SK-N-DZ (cell line): ENCODE measurements at regions not wholly inside any gene's neighbourhood (a gene's known extent, or its start where the extent isn't known, plus 50 kb on each side); places are given as distances from the start of the nearest gene placed in this dataset.

Experiments
- DNase-seq: peaks from one replicate; pipeline ENCODE4 v3.0.0-alpha.2; 2015; ENCODE audit warnings: low spot score

DNA sequence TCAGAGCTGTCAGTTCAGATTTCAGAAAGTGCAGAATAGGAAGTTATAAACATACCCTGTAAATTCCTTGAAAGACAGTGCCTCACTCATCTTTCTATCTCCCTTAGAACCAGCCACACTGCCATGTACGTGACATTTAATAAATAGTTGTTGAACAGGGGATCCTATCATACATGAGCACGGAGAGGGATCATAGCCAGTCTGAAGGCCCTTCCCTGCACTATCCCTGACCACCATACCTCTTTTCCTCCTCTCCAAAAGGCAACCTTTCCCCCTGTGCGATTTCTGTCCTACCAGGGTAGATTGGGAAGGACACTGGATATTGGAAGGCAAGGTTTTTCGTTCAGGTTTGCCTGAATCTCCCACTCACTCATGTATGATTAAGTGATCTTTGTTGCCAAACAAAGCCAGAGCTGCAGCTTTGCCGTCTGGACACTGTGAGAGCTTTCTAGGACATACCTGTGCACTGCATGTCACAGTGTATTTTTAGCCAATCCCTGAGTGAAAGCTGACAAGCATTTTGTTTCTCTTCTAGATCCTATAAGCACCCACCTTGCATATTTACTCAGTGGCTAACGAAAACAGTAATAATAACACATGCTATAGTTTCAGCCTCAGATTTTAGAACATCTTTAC, 986.5 kb upstream of the WWC1 start:
- no peak for DNase-seq

DNA sequence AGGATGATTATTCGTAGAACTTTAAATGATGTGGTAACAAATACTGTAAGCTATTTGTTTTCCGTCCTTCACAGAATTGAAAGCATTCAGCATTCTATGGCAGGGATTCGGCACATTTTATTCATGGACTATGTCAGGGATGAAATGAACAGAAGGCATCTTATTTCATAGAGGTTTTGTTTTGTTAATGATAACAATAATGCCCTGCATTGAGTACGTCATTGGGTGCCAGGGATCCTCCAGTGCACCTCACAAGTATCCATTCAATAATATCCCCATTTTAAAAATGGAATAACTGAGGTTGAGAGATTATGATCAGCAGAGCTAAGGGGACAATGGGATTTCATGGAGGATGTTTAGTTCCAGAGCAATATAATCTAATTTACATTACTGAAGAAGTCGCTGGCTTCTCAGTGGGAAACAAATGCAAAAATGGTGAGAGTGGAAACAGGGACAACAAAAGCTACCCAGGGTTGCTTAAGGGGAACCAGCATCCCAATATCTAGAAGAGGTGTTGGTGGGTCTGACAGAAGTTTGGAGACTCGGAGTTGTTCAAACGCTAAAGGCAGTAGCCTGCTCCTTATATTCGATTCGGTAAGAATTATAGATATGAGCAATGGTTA, 985.7 kb upstream of the WWC1 start:
- peak; percentile 34 for DNase-seq

GRCh38 chr5:167307042-167307441, 984.4 kb upstream of the WWC1 start:
- DNase-seq = peak; percentile 20

DNA sequence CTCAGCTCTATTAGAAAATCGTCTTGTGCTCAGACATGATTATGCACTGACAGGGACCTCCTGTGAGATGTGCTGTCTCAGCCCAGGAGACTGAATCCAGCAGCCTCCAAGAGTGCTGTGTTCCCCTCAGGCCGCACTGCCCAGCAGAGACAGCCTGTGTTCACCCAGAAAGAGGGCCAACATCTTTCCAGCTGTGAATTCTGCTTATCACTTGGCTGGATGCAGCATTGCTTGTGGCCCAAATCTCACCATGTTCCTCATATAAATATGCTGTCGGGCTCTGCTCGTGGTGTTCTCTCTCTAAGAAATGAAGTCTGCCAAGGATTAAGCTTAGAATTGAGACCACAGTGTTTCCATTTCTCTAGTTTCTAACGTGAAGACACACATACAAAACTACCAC, 983.0 kb upstream of the WWC1 start:
- DNase-seq = no peak

- no peak for DNase-seq
These were observed 981.4 kb upstream of the WWC1 start for GRCh38 chr5:167309941-167310517.

DNA sequence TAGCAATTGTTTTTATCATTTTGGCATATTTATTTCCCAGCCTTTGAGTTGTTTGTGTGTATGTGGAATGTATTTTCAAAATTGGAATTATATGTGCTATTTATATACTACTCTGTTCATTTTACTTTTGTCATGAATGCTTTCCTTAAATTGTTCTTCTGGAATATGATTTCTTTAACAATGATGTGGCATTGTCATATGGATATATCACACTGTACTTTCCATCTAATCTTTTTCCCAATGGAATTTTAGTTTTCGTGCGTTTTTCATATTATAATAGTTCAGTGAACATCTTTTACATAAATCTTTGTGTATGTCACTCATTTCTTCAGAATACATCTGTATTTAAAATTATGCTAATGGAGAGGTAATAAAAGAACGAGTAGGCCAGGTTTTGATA, 980.1 kb upstream of the WWC1 start:
- no peak for DNase-seq

DNA sequence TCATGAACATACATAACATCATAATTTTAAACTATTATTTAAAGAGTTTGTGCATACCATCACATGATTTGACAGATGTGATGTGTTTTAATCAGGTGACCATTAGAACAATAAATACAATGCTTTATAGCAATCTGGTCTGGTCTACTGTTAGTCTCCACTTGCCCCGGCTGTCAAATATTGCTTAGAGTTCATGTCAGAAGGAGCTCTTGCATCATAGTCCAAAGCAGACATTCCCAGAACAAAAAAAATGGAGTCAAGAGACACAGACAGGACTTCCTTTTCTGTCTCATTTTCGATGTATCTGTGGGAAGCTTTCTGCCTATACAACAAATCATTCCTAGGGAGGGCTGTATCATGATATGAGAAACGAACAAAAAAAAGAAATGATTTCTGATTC, 979.2 kb upstream of the WWC1 start:
- DNase-seq = no peak

- no peak for DNase-seq
These were observed 975.7 kb upstream of the WWC1 start for GRCh38 chr5:167315762-167316161.

DNA sequence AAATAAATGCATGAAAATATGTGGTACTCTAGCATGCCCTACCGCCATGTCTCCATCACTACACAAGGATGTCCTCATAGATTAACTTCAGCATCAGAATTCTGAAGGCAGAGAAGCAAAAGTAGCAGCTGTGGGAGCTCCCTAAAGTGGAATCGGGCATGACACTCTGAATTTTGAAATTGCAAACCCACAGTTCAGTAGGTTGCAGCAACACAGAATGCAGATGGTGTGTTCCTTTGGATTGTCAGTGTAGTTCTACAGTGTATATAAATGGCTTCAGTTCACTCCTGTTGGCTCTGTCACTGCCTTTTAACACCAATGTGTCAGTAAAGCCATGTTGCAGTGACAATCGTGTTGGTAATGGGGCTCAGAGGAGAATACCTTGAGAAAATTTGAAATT, 973.6 kb upstream of the WWC1 start:
- DNase-seq = no peak

GRCh38 chr5:167319243-167319642, 972.2 kb upstream of the WWC1 start:
- no peak for DNase-seq

DNA sequence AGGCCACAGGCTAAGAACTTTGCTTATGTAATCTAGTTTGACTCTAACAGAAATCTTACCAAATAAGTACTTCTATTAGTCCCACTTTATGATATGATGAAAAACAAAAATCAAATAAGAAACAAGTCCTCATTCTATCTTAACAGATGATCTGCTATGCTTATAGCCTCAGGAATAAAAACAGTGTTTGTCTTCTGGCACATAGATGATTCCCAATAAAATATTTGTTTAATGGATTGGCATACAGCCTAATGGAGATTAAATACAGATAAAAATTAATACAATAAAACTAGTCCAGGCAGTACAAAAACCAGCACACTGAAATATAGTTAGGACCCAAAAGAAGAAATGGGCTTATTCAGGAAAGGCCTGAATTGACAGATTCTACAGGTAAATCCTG, 971.4 kb upstream of the WWC1 start:
- no peak for DNase-seq

DNA sequence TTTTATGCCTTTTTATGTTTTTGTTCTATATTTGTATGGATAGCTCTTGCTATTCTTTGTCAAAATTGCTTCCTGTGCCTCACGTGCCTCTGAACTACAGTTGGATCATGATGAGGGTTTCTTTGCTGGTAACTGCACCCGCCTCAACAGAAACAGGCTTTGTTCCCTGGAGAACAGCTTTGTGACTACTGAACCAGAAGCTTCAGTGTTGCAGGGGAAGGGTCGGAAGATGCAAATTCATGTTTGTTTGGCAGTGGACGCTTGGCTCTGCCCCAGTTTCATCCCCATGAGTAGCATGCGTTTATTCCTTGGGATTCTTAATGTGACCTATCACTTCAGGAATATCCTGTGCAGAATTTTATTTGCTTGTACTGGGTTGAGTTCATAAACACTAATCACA, 959.1 kb upstream of the WWC1 start:
- DNase-seq = no peak

- no peak for DNase-seq
These were observed 955.3 kb upstream of the WWC1 start for GRCh38 chr5:167336161-167336560.

GRCh38 chr5:167339205-167339604, 952.2 kb upstream of the WWC1 start:
- DNase-seq = no peak

DNA sequence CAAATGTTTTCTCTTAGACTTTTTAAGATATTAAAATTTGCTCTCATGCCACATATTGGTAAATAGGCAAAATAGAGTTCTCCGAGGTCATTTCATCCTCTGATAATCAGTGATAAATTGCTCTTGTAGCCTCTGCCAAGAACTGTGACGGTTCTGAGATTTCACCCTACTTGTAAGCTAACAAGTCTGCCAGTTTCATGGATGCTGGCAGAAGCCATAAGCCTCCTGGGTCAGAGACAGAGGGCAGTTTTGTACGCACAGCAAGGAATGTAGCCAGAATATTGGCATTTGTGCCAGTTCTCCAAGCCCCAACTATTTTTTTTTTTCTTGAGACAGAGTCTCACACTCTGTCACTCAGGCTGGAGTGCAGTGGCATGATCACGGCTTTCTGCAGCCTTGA, 945.0 kb upstream of the WWC1 start:
- no peak for DNase-seq

- DNase-seq = peak; percentile 47
These were observed 943.1 kb upstream of the WWC1 start for GRCh38 chr5:167348251-167348926.

GRCh38 chr5:167348980-167349379, 942.5 kb upstream of the WWC1 start:
- no peak for DNase-seq

DNA sequence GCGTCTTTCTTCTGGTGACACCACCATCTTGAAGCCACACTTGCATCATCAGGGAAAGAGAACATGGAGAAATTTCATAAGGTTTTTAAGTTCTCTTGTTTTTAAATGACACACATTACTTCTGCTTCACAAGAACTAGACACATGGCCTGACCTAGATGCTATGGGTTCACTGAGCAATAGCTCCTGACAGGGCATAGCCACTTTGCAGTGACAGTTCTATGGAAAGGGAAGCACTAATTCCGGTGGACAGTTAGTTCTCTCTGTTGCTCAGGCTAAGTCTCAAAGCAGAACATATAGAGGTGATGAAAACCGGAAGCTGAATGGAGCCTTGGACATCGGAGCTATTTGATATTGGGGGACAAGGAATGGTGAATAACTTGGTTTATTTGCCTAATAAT, 940.1 kb upstream of the WWC1 start:
- DNase-seq = no peak

DNA sequence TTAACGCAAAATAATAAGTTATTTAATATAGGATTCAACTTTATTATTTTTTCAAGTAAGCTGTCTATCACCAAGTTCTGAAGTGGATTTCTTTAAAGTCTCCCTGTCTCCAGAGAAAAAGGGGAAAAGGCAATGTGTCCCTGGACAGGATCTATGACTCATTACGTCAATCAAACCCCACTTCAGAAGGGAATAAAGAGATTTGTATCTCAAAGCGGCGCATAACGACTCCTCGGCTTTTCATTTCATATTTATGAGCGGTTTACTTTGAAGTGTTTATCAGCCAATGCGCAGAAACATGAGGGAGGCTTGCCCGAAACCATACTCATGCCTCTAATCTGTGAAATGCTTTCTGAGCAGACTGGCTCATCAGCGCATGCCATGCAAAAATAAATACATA, 938.6 kb upstream of the WWC1 start:
- peak; percentile 62 for DNase-seq

DNA sequence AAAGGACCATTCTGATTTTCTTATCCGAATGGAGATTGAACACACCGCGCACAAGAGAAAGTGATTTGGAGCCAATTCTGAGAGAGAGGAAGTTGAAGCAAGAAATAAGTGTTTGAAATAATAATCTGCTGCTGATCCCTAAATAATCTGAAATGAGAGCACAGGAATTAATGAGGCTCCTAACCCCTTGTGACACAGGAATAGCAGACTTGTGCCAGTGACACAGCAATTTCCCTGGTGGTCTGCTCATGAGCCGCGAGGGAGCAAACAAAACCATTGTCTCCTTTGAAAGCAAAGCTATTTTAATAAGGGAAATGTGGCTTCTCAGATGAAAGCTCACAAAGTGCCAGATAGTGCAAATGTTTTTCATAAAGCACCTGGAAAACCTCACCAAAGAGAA, 936.1 kb upstream of the WWC1 start:
- DNase-seq = no peak

GRCh38 chr5:167356374-167356773, 935.1 kb upstream of the WWC1 start:
- DNase-seq = no peak

DNA sequence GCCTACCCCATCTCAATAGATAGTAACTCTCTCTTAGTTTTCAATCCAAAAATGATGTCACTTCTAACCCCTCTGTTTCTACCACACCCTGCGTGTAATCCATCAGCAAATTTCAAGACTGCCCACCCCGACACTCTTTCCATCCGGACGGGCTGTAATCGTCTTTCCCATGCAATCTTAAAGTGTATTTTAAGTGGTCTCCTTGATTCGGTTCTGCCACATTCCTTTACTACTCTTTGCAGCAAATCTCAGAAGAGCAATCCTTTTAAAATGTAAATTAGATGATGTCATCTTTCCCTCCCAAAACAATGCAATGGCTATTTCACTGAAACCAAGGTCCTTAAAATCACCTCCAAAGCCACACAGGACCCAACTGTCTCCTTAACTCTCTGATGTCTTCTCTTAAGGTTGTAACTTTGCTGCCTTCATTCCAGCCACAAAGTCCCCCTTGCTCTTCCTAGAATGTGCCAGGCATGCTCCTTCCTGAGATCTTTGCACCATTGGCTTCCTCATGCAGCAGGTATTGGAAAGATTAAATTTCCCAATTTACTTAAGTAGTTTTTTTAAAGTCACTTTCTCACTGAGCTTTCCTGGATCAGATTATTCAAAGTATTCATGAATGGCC, 932.5 kb upstream of the WWC1 start:
- DNase-seq = no peak
